Aorta (tissue), 5 donors: ENCODE measurements at regions not wholly inside any gene's neighbourhood (a gene's known extent, or its start where the extent isn't known, plus 50 kb on each side); places are given as distances from the start of the nearest gene placed in this dataset.

ENCODE experiments used
- ATAC-seq: fragments of 200-7000 bp; cut with Tn5 transposase; one replicate; pipeline ENCODE4 v1.9.1; 2022; ENCODE audit warnings: moderate library complexity; ENCODE audit not compliant: low FRiP score
- DNase-seq, 2 donors: peaks; one replicate each; pipeline ENCODE4 v3.0.0-alpha.2; 2020
- H3K27ac ChIP-seq, 2 donors: one replicate each; pipeline ENCODE4 v1.5.1; 2013; ENCODE audit warnings: low read length in 2 of 2, mild to moderate bottlenecking in 2 of 2, moderate library complexity in 2 of 2, control low read depth in 1 of 2, inconsistent platforms in 1 of 2, low read depth in 1 of 2
- H3K27me3 ChIP-seq, 2 donors: one replicate each; pipeline ENCODE4 v1.6.1; 2013; ENCODE audit warnings: control low read depth in 1 of 2, low read length in 1 of 2, mild to moderate bottlenecking in 1 of 2, moderate library complexity in 1 of 2; ENCODE audit not compliant: insufficient read depth in 2 of 2, control insufficient read depth in 1 of 2
- H3K36me3 ChIP-seq, 2 donors: one replicate each; pipeline ENCODE4 v1.6.1; 2013; ENCODE audit warnings: control low read depth in 1 of 2, low read length in 1 of 2, mild to moderate bottlenecking in 1 of 2; ENCODE audit not compliant: insufficient read depth in 2 of 2, control insufficient read depth in 1 of 2
- H3K4me1 ChIP-seq, 2 donors: one replicate each; pipeline ENCODE4 v1.6.1; 2013; ENCODE audit warnings: low read length in 2 of 2, control low read depth in 1 of 2, mild to moderate bottlenecking in 1 of 2, moderate library complexity in 1 of 2; ENCODE audit not compliant: insufficient read depth in 2 of 2, control insufficient read depth in 1 of 2
- H3K4me3 ChIP-seq, 2 donors: one replicate each; pipeline ENCODE4 v1.5.1; 2013; ENCODE audit warnings: low read length in 2 of 2, control low read depth in 1 of 2, mild to moderate bottlenecking in 1 of 2
- H3K9me3 ChIP-seq: one replicate; pipeline ENCODE4 v1.6.1; 2013; ENCODE audit warnings: mild to moderate bottlenecking, low read length; ENCODE audit not compliant: control insufficient read depth
- WGBS, 2 donors: extraction: QIAGEN DNeasy Blood & Tissue Kit; methylation state at CpG; one replicate each; pipeline ENCODE4 v1.1.7; 2013; 5-methylcytosine and 5-hydroxymethylcytosine counted together
- intact Hi-C, 2 donors: fragments of 100-400 bp; cut with DNase I; formaldehyde crosslinking; loops; one replicate each; pipeline versions ENCODE4 v1.14.2 to v1.15.0; 2022
- donor health status: healthy with polysubstance abuse.
- donor health status: Bipolar disorder and iron deficiency.
- donor health status: DM: no; HTN: no; CAD: no.
- donor health status: DM: no; HTN: no; CAD: no.
- donor health status: DM: yes; HTN: yes; CAD: no.

DNA sequence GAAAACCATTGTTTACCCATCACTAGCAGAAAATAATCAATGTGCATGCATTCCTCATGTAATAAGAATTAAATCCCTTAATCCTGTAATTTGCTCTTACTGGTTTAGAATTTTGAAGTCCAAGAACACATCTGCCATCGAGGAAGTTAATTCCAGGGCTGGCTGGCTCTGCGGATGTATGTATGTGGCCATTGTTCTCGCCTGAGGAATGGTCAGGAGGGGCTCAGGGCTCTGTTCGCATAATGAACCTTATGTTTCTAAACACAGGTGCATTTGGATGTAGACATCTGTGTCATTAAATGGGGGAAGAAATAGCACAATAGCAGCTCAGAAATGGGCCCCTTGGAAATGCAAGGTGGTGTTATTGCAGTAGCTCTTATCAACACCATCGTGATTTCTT, 148.6 kb upstream of the GAS1 start:
- Histone ChIP-seq H3K36me3 (no peaks in the 10 kb centered on the region), H3K4me1 (no peaks in the 10 kb centered on the region), H3K4me3 (no peak overlapping the region), H3K9me3 (no peaks in the 10 kb centered on the region), H3K27ac (no peak overlapping the region), H3K27me3 (no peaks in the 10 kb centered on the region)
- no peak for DNase-seq
- no peak for ATAC-seq
- intact Hi-C loops = no loop called here
- WGBS, 2 donors = 89 to 92% methylated on average over 5 of the region's 5 CpGs

DNA sequence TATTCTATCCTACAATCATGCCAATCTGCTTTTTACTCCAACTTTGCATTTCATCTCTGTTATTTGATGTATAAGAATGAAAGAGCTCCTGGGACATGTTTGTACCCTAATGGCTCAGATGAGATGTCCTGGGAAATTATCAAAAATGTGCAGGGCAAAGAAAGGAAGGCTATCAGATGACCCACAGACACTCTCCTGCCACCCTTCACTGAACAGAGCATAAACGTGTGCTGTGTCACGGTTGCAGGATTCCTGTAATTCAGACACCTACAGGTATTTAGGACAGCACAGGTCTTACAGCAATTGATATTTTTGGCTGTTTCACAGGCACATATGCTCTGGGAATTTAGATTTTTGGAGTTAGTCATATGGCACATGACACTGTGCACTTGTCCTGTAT, 149.2 kb upstream of the GAS1 start:
- 84 to 89% methylated on average over 2 of the region's 2 CpGs for WGBS, 2 donors
- Histone ChIP-seq H3K4me3 (no peak overlapping the region), H3K27me3 (no peaks in the 10 kb centered on the region), H3K9me3 (no peaks in the 10 kb centered on the region), H3K4me1 (no peaks in the 10 kb centered on the region), H3K27ac (no peak overlapping the region), H3K36me3 (no peaks in the 10 kb centered on the region)
- ATAC-seq (no peak), DNase-seq (no peak)
- intact Hi-C loops = no loop called here

DNA sequence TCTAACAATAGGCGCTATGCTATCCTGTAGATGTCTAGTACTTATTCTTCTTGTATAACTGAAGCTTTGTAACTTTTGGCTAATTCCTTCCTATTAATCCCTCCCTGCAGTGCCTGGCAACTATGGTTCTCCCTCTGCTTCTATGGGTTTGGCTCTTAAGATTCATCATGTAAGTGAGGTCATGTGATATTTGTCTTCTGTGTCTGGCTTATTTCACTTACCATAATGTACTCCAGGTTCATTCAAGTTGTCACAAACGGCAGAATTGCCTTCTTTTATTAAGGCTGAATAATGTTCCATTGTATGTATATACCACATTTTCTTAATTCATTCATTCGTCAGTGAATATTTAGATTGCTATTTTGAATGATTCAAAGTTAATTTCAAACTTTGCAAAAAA, 149.9 kb upstream of the GAS1 start:
- no peak overlapping the region for H3K4me3 ChIP-seq
- intact Hi-C loops = no loop called here
- H3K9me3 ChIP-seq = no peaks in the 10 kb centered on the region
- H3K36me3 ChIP-seq = no peaks in the 10 kb centered on the region
- no peak for ATAC-seq
- no peak for DNase-seq
- WGBS, 2 donors = 77 to 78% methylated on average over 3 of the region's 3 CpGs
- H3K27me3 ChIP-seq = no peaks in the 10 kb centered on the region
- H3K27ac ChIP-seq = no peak overlapping the region
- no peaks in the 10 kb centered on the region for H3K4me1 ChIP-seq

DNA sequence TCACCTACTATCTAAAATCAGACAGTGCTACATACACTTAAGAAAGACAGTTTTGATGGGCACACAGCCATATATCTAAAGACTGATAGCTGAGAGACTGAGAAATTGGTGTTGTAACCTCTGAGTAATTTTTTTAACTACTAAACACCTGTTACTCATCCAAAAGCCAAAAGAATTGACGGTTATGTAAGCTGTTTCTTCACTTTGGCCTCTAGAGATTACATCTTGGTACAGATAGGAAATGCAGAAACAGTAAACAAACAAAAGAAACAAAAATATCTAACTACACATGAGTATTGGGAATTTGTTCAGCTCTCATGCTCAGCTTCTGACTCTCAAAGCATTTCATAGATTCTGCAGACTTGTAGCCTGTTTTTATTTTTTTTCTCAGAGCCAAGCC, 152.1 kb upstream of the GAS1 start:
- Histone ChIP-seq H3K27ac (no peak overlapping the region), H3K4me1 (no peaks in the 10 kb centered on the region), H3K36me3 (no peaks in the 10 kb centered on the region), H3K4me3 (no peak overlapping the region), H3K27me3 (no peaks in the 10 kb centered on the region), H3K9me3 (no peaks in the 10 kb centered on the region)
- intact Hi-C loops = no loop called here
- DNase-seq (no peak), ATAC-seq (no peak)
- 88 to 97% methylated on average over 1 of the region's 1 CpG for WGBS, 2 donors

DNA sequence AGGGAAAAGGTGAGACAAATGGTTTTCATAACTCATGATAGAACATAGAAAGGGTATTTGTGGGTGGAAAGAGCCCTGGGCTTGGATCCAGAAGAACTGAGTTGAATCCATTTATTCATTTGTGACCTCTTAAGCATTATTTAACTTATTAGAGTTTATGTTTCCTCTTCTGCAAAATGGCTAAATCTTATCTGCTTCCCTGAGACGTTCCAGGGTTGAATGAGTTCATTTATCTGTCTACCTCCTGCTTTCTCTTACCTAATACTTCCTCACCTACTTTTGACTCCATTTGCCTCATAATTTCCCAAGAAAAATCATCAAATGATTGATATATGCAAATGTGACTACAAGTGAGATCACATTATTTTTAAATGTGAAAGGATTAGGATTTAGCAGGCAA, 152.7 kb upstream of the GAS1 start:
- Histone ChIP-seq H3K9me3 (no peaks in the 10 kb centered on the region), H3K4me3 (no peak overlapping the region), H3K27ac (no peak overlapping the region), H3K36me3 (no peaks in the 10 kb centered on the region), H3K27me3 (no peaks in the 10 kb centered on the region), H3K4me1 (no peaks in the 10 kb centered on the region)
- intact Hi-C loops = no loop called here
- DNase-seq (no peak), ATAC-seq (no peak)
- 54 to 57% methylated on average over 1 of the region's 1 CpG for WGBS, 2 donors

DNA sequence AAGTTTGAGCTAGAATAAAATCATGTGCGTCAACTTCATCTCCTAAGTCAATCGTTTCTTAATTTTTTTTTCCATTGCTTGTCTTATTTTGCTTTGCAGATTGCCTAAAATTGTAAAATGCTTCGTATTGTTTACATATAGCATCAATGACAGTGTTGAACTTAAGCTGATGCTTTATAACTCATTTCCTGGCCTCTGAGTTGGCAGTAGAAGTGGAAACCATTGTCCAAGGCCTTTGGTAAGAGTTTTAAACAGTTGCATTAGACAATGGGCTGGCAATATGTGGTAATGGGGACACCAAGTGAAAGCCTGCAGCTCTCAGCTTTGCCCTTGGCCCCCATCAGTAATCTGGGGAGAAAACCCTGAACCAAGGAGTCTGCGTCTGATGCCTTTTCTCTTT, 154.8 kb upstream of the GAS1 start:
- H3K4me3 ChIP-seq = no peak overlapping the region
- no peak for ATAC-seq
- 96 to 97% methylated on average over 4 of the region's 4 CpGs for WGBS, 2 donors
- H3K27me3 ChIP-seq = no peaks in the 10 kb centered on the region
- no peaks in the 10 kb centered on the region for H3K36me3 ChIP-seq
- no peaks in the 10 kb centered on the region for H3K9me3 ChIP-seq
- intact Hi-C loops = no loop called here
- H3K27ac ChIP-seq = no peak overlapping the region
- H3K4me1 ChIP-seq = no peaks in the 10 kb centered on the region
- DNase-seq = no peak

DNA sequence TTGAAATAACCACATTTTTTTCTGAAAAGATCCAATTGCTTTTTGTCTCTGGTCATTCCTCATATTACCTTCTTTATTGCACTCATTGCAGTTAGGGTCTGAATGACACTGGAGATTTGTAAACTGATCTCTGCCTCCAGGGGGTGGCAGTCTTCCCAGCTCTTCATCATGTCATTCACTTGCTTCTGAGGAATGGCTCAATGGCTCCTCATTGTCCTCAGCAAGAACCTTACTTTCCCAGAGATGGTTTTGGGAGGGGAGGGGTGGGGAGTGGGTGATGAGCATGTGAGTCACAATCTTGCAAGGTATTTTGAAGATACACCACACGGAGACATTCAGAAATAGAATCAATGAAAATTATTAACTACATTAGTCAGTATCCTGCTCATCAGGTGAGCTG, 159.8 kb upstream of the GAS1 start:
- WGBS, 2 donors = 96 to 100% methylated on average over 1 of the region's 1 CpG
- no peaks in the 10 kb centered on the region for H3K36me3 ChIP-seq
- intact Hi-C loops = loop anchor here in 1 of 2 donors (5.0 kb wide), 1 partner anchor 290 kb away; no protein-coding TSS in a partner anchor
- H3K27me3 ChIP-seq = no peaks in the 10 kb centered on the region
- ATAC-seq = no peak
- no peak overlapping the region for H3K27ac ChIP-seq
- H3K4me3 ChIP-seq = no peak overlapping the region
- peaks cover 4 to 6% of the 10 kb centered on the region in 2 donors for H3K4me1 ChIP-seq
- DNase-seq = no peak
- peaks cover 3% of the 10 kb centered on the region for H3K9me3 ChIP-seq

DNA sequence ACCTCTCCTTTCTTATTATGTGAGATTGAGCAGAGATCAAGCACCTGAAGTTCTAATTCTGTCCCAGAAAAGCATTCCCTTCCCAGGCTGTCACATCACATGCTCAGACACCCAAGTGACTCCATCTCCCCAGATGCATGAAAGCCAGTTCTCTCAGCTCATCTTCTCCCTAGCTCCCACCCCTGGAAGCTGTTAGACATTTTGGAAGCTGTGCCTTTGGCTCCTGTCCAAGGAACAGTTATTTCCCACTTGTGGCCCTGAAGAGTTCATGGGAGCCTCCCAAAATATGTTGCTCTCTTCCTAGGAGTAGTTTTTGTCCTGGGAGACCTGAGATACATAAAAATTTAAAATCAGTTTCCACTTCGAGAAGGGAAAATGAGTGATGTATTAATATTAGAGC, 161.4 kb upstream of the GAS1 start:
- WGBS, 2 donors = 77 to 82% methylated on average over 1 of the region's 1 CpG
- H3K27me3 ChIP-seq = no peaks in the 10 kb centered on the region
- no peak overlapping the region for H3K27ac ChIP-seq
- ATAC-seq (no peak), DNase-seq (no peak)
- no peaks in the 10 kb centered on the region for H3K36me3 ChIP-seq
- peaks cover 3% of the 10 kb centered on the region for H3K9me3 ChIP-seq
- no peak overlapping the region for H3K4me3 ChIP-seq
- intact Hi-C loops = loop anchor here in 1 of 2 donors (5.0 kb wide), 1 partner anchor 291 kb away; no protein-coding TSS in a partner anchor
- H3K4me1 ChIP-seq = peaks cover 4 to 6% of the 10 kb centered on the region in 2 donors

DNA sequence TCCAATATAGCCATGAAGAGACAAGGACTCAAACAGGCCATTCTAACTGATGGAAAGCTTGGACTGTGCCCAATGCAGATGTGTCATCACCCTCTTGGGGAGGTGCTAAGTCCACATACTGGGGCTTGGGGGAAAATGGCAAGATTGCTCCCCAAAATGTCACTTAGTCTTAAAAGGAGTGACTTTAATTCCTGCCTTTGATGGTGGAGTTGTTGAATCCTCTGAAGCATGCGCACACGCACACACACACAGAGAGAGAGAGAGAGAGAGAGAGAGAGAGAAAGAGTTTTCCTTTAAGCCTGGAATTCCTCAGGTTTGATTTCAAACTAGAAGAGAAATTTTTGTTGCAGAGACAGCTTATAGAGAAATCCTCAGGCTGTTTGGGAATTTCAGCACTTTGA, 161.9 kb upstream of the GAS1 start:
- Histone ChIP-seq H3K27ac (no peak overlapping the region), H3K36me3 (no peaks in the 10 kb centered on the region), H3K4me1 (peaks cover 4 to 7% of the 10 kb centered on the region in 2 donors), H3K27me3 (no peaks in the 10 kb centered on the region), H3K9me3 (peaks cover 3% of the 10 kb centered on the region), H3K4me3 (no peak overlapping the region)
- no peak for ATAC-seq
- intact Hi-C loops = loop anchor here in 1 of 2 donors (5.0 kb wide), 1 partner anchor 292 kb away; no protein-coding TSS in a partner anchor
- no peak for DNase-seq
- WGBS, 2 donors = 97 to 99% methylated on average over 2 of the region's 2 CpGs
